ENCODE measurements at regions not wholly inside any gene's neighbourhood (a gene's known extent, or its start where the extent isn't known, plus 50 kb on each side); places are given as distances from the start of the nearest gene placed in this dataset.

DNA sequence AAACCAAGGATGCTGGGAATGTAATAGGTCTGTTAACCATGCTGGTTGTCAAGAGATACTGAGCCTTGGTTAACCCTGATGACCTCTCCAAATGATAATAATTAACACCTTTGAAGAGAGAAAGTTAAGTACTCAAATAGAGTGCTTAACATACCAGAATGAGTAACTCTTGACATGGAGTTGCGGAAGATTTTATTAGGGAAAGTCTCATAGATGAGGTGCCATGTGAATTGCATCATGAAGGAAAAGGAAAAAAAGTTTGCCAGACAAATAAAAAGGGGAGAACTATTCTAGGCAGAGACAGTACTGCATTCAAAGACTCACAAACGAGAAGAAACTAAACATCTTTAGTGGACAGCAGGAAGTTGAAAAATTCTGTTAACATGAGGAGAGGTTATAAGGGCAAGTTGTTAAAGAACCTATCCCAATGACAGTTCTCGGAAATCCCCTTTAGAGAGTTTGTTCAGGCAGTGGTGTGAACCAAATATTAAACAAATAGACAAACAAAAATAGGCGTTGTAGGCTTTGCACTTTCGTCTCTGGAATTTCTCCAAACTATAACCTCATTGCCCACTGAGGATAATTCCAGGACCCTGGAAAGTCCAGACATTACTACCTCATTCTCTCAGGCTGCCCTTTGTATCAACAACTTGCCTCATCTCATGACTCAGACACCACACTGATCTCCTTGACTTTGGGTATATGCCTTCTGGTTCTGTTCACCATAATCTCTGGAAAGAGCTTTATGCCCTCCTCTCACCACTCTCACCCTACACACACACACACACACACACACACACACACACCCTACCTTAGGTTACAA is 435.0 kb downstream of the GXYLT1 start:
- TF ChIP-seq, protein P1, sequence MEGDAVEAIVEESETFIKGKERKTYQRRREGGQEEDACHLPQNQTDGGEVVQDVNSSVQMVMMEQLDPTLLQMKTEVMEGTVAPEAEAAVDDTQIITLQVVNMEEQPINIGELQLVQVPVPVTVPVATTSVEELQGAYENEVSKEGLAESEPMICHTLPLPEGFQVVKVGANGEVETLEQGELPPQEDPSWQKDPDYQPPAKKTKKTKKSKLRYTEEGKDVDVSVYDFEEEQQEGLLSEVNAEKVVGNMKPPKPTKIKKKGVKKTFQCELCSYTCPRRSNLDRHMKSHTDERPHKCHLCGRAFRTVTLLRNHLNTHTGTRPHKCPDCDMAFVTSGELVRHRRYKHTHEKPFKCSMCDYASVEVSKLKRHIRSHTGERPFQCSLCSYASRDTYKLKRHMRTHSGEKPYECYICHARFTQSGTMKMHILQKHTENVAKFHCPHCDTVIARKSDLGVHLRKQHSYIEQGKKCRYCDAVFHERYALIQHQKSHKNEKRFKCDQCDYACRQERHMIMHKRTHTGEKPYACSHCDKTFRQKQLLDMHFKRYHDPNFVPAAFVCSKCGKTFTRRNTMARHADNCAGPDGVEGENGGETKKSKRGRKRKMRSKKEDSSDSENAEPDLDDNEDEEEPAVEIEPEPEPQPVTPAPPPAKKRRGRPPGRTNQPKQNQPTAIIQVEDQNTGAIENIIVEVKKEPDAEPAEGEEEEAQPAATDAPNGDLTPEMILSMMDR (IDR thresholded peaks at IDR 0.05; ENCODE audit: borderline replicate concordance, control extremely low read depth, extremely low read depth, insufficient read depth, missing control alignments) = no peak
- in situ Hi-C loops (cut with MboI; ENCODE audit: low sequenced_read_pairs, unreplicated experiment) = no loop called here
- DNase-seq (ENCODE audit: low spot score) = no peak

DNA sequence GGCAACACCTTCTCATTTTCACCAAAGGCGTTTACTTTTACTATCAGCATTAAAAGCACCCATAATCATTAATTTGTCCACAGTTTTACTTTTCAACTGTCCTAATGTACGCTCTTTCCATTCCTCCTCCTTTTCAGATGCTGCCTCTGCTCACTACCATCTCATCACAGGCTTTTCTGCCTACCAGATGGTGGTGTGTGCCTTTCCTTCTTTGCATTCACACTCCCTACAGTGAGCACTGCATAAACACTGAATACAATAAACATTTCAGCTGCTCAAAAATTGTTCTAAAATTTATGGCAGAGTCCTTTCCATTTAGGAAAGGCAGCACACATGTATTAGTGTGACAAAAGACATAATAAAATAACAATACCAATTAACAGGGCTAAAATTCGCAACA is 435.7 kb downstream of the GXYLT1 start:
- TF ChIP-seq, protein P1 (IDR thresholded peaks at IDR 0.05; ENCODE audit: borderline replicate concordance, control extremely low read depth, extremely low read depth, insufficient read depth, missing control alignments) = no peak
- in situ Hi-C loops (cut with MboI; ENCODE audit: low sequenced_read_pairs, unreplicated experiment) = no loop called here
- no peak for DNase-seq (ENCODE audit: low spot score)

DNA sequence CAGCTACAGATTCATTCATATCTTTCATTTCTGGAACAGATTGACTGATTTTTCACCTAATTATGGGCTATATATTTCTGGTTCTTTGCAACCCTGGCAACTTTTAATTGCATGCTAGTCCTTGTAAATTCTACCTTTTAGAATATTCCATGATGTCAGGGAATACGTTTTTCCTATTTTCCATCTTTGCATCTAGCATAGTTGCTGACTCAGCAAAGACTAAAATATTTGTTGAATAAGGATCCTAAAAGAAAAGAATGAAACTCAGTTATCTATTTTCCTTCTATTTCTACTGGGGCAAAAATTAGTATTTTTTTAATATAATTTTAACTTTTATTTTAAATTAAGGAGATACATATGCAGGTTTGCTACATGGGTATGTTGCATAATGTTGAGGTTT is 438.3 kb downstream of the GXYLT1 start:
- TF ChIP-seq, protein P1 (IDR thresholded peaks at IDR 0.05; ENCODE audit: borderline replicate concordance, control extremely low read depth, extremely low read depth, insufficient read depth, missing control alignments) = no peak
- no peak for DNase-seq (ENCODE audit: low spot score)

DNA sequence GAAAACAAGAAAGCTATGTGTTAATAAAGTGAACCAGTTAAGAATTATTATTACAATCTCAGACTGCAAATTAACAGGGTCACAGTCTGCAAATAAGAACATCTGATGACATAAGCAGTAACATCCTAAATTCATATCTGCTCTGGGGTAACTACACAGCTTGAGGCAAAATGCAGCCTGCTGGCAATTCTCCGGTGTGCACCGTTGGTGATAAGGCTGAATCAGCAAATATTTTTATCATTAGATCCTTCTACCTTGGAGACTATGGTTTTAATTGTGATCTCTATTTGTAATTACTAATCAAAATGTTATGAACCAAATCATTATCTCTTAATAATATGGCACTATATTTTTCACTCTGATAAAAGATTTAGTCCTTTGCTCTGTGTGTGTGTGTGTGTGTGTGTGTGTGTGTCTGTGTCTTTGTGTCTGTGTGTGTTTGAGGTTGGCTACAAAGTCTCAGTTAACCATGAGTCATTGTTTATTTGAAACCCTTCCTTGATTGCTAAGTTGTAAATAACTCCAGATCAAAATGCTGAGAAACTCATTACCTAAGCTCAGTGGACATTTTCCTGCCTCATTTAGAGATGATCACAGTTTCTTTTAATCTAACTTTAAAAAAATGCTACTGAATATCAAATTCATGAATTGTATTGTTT is 442.6 kb downstream of the GXYLT1 start:
- DNase-seq (ENCODE audit: low spot score) = no peak
- TF ChIP-seq, protein P1 (IDR thresholded peaks at IDR 0.05; ENCODE audit: borderline replicate concordance, control extremely low read depth, extremely low read depth, insufficient read depth, missing control alignments) = no peak
- in situ Hi-C loops (cut with MboI; ENCODE audit: low sequenced_read_pairs, unreplicated experiment) = no loop called here

More for the DNA sequence above, 438.3 kb downstream of the GXYLT1 start:
- in situ Hi-C loops (cut with MboI; ENCODE audit: low sequenced_read_pairs, unreplicated experiment) = no loop called here

DNA sequence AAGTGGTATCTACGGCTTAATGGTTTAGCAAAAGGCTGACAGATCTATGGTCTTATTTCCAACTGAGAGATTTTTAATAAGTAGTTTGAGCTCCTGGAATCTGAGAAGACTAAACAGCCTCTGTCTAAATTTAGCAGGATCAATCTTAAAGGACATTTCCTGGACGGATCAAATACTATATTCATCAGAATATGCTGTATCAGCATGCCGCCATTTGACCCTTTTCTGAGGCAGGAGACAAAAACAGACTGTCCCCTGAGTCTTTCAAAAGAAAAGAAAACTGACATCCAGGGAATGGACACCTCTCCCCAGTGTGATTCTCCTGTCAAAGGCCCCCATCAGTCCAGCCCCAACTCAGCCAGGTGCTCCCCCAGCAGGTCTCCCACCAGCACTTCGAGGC is 443.7 kb downstream of the GXYLT1 start:
- no peak for DNase-seq (ENCODE audit: low spot score)

DNA sequence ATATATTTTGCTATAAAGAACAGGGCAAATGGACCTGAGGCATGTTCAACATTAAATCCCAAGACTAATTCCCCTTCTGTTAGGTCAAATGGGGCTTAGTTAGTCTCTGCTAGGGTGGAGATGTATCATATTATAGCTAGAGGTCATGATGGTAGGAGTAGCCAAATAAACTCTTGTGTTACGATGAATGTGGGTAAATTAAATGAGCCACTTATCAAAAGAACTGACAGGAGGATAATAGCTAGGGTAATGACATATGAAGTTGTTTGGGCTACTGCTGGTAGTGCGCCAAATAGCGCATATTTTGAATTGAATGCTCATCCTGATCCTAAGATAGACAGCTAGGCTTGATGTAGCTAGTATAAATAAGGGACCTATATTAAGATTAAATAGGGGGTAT is 445.0 kb downstream of the GXYLT1 start:
- in situ Hi-C loops (cut with MboI; ENCODE audit: low sequenced_read_pairs, unreplicated experiment) = no loop called here
- DNase-seq (ENCODE audit: low spot score) = no peak
- TF ChIP-seq, protein P1 (IDR thresholded peaks at IDR 0.05; ENCODE audit: borderline replicate concordance, control extremely low read depth, extremely low read depth, insufficient read depth, missing control alignments) = no peak

More for the DNA sequence above, 443.7 kb downstream of the GXYLT1 start:
- in situ Hi-C loops (cut with MboI; ENCODE audit: low sequenced_read_pairs, unreplicated experiment) = no loop called here
- TF ChIP-seq, protein P1 (IDR thresholded peaks at IDR 0.05; ENCODE audit: borderline replicate concordance, control extremely low read depth, extremely low read depth, insufficient read depth, missing control alignments) = no peak

Data from GM13976 (cell line).